Gastroesophageal sphincter (tissue), 4 donors: ENCODE measurements at regions not wholly inside any gene's neighbourhood (a gene's known extent, or its start where the extent isn't known, plus 50 kb on each side); places are given as distances from the start of the nearest gene placed in this dataset.

Experiments used
- ATAC-seq: fragments of 150-250 bp; one replicate; pipeline ENCODE4 v1.9.1; 2016; ENCODE audit warnings: mild to moderate bottlenecking, moderate library complexity
- H3K27ac ChIP-seq, 4 donors: fragments of 200-600 bp; sonication (generic) in 3 of 4; 1 replicate in 3 of 4; 2 replicates in 1 of 4; pipeline ENCODE4 v1.5.1; 2016 to 2019
- H3K27me3 ChIP-seq: fragments of 200-600 bp; sonication (generic); one replicate; pipeline ENCODE4 v1.5.1; 2019
- H3K36me3 ChIP-seq, 2 donors: fragments of 200-600 bp; sonication (generic); one replicate each; pipeline ENCODE4 v1.5.1; 2019; ENCODE audit warnings: control low read depth in 1 of 2
- H3K4me1 ChIP-seq, 3 donors: fragments of 200-600 bp; sonication (generic); 1 replicate in 2 of 3; 2 replicates in 1 of 3; pipeline ENCODE4 v1.5.1; 2016 to 2019; ENCODE audit warnings: control low read depth in 2 of 3
- H3K4me3 ChIP-seq, 2 donors: fragments of 200-600 bp; sonication (generic); one replicate each; pipeline ENCODE4 v1.5.1; 2019; ENCODE audit warnings: mild to moderate bottlenecking in 1 of 2, moderate library complexity in 1 of 2
- H3K9me3 ChIP-seq, 3 donors: fragments of 200-600 bp; sonication (generic); one replicate each; pipeline ENCODE4 v1.5.1; 2017 to 2019; ENCODE audit warnings: control low read depth in 2 of 3
- CTCF ChIP-seq, 4 experiments: fragments of 200-600 bp in 2 of 4; fragments of 450-650 bp in 2 of 4; sonication (generic) in 1 of 4; IDR thresholded peaks; one replicate each; pipeline ENCODE4 v1.5.1; 2017 to 2019; ENCODE audit warnings: antibody characterized with exemption in 4 of 4, mild to moderate bottlenecking in 2 of 4, moderate library complexity in 2 of 4
- EP300 ChIP-seq: sonication (generic); formaldehyde crosslinking; IDR thresholded peaks from one replicate; pipeline ENCODE4 v1.6.1; 2017; ENCODE audit warnings: antibody characterized with exemption, mild to moderate bottlenecking
- POLR2A ChIP-seq, 2 donors: fragments of 450-650 bp; IDR thresholded peaks; one replicate each; pipeline ENCODE4 v1.6.1; 2017; ENCODE audit warnings: antibody characterized with exemption in 2 of 2, mild to moderate bottlenecking in 2 of 2, moderate library complexity in 1 of 2
- POLR2AphosphoS5 ChIP-seq: sonication (generic); formaldehyde crosslinking; IDR thresholded peaks from one replicate; pipeline ENCODE4 v1.6.1; 2017; ENCODE audit warnings: antibody characterized with exemption
- WGBS, 2 donors: methylation state at CpG; one replicate each; pipeline ENCODE4 v1.1.5; 2018; ENCODE audit warnings: low coverage in 1 of 2; 5-methylcytosine and 5-hydroxymethylcytosine counted together

- Histone ChIP-seq H3K27ac (peak overlapping the region; percentile 66 to 78 (median 72)), H3K4me3 (no peak overlapping the region), H3K4me1 (peaks cover 8 to 52% (median 19%) of the 10 kb centered on the region in 3 donors), H3K27me3 (no peaks in the 10 kb centered on the region), H3K36me3 (no peaks in the 10 kb centered on the region), H3K9me3 (no peaks in the 10 kb centered on the region)
- no peak for TF ChIP-seq CTCF (IDR thresholded peaks at IDR 0.05)
- no peak for ATAC-seq
- WGBS, 2 donors, result 64 to 78% methylated on average over 3 to 4 of the region's 4 CpGs
Measured at GRCh38 chr5:74289238-74289637, 351.3 kb downstream of the ENC1 start.

DNA sequence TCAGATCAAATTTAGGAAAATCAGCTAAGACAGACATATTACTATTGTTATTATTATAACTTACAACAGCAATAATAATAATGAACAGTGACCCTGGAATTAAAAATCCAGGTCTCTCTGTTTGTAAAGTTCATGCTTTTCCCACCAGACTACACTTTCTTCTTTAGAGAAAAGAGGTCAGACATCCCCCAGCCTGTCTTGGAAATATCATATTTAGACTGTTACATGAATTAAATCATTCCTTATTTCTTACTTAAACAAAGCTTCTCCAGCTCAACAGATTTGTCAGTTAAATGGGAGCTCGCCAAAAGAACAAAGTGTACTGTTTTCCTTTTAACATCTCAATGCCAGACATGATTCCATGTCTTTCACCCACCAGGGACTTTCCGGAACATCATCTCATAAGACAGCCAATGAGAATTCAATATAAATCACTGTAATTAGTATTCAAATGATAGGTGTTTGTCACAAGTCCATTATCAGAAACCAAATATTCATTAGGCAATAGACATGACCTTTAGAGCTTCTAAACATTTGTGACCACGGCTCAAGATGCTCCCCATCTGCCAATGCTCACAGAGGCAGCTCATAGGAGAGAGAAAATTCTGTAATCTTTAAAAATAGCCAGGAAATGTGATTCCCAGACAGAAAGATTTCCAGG, 351.9 kb downstream of the ENC1 start:
- no peaks in the 10 kb centered on the region for H3K9me3 ChIP-seq
- 6 to 34% methylated on average over 3 of the region's 3 CpGs for WGBS, 2 donors
- no peaks in the 10 kb centered on the region for H3K36me3 ChIP-seq
- peak in 1 of 4 experiments; percentile 30 for TF ChIP-seq CTCF (IDR thresholded peaks at IDR 0.05)
- TF ChIP-seq POLR2AphosphoS5, result peak; percentile 67
- TF ChIP-seq EP300, result no peak
- TF ChIP-seq POLR2A (IDR thresholded peaks at IDR 0.05), result no peak
- H3K27me3 ChIP-seq, result no peaks in the 10 kb centered on the region
- H3K4me1 ChIP-seq, result peaks cover 8 to 51% (median 19%) of the 10 kb centered on the region in 3 donors
- ATAC-seq, result peak; percentile 86
- no peak overlapping the region for H3K4me3 ChIP-seq
- peak overlapping the region; percentile 66 to 78 (median 72) for H3K27ac ChIP-seq

GRCh38 chr5:74288038-74288437, 352.5 kb downstream of the ENC1 start:
- TF ChIP-seq EP300 (no peak), POLR2A (IDR thresholded peaks at IDR 0.05) (no peak), POLR2AphosphoS5 (no peak)
- Histone ChIP-seq H3K4me3 (no peak overlapping the region), H3K9me3 (no peaks in the 10 kb centered on the region), H3K36me3 (no peaks in the 10 kb centered on the region), H3K27ac (peak overlapping the region in 3 of 4 donors; percentile 62 to 72 (median 63)), H3K4me1 (peaks cover 8 to 46% (median 16%) of the 10 kb centered on the region in 3 donors), H3K27me3 (no peaks in the 10 kb centered on the region)
- peak; percentile 18 for ATAC-seq
- 78 to 89% methylated on average over 4 of the region's 4 CpGs for WGBS, 2 donors

DNA sequence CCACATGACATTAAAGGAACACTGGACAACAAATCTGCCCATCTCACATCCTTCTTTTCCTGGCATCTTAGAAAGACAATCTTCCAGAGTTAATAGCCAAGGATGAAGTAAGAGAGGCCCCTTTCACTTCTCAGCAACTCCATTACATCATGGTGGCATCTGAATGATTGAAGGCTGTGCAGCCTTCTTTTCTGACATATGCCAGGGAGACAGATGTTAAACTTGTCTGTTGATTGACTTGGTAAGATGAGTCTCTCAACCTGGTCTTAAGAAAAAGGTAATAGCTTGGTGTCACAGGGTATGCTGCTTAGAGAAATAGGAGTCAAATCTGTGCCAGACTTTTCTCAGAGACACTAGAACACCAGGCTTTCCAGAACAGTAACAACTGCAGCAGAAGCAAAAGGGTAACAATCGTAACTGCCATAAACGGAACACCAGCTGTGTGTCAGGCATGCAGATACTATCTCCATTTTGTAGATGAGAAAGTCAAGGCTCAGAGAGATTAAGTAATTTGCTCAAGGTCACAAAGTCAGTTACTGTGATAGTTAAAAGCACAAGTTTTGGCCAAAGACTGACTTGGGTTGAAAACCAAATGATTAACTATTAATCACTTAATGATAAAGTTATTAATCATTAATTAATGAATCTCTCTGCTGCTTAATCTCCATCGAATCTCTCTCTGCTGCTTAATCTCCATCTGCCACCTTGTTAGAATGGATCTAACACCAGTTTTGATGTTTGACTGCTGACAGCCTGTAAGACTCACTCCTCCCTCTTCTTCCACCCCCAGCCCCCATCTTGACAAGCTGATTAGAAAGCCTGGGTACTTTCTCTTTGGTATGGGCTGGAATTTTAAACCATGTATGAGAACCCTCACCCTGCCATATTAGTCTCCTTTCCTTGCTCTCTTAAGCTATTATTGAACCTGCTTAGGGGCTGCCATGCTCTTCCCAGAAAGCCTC, 353.5 kb downstream of the ENC1 start:
- Histone ChIP-seq H3K36me3 (no peaks in the 10 kb centered on the region), H3K27ac (peak overlapping the region in 3 of 4 donors; percentile 62 to 72 (median 63)), H3K4me3 (no peak overlapping the region), H3K4me1 (peaks cover 8 to 35% (median 10%) of the 10 kb centered on the region in 3 donors), H3K9me3 (no peaks in the 10 kb centered on the region), H3K27me3 (no peaks in the 10 kb centered on the region)
- WGBS, 2 donors, result 49 to 64% methylated on average over 3 of the region's 3 CpGs
- TF ChIP-seq EP300 (no peak), CTCF (IDR thresholded peaks at IDR 0.05) (no peak), POLR2AphosphoS5 (no peak), POLR2A (IDR thresholded peaks at IDR 0.05) (no peak)
- no peak for ATAC-seq

- H3K27ac ChIP-seq, result peak overlapping the region in 1 of 4 donors; percentile 7
- peaks cover 8 to 35% (median 10%) of the 10 kb centered on the region in 3 donors for H3K4me1 ChIP-seq
- ATAC-seq, result no peak
- no peak overlapping the region for H3K4me3 ChIP-seq
- no peaks in the 10 kb centered on the region for H3K9me3 ChIP-seq
- TF ChIP-seq EP300 (no peak), POLR2AphosphoS5 (no peak), CTCF (IDR thresholded peaks at IDR 0.05) (no peak), POLR2A (IDR thresholded peaks at IDR 0.05) (no peak)
- no peaks in the 10 kb centered on the region for H3K27me3 ChIP-seq
- 72% methylated on average over 3 of the region's 5 CpGs for WGBS, 2 donors
- no peaks in the 10 kb centered on the region for H3K36me3 ChIP-seq
Measured at GRCh38 chr5:74285675-74286280, 354.8 kb downstream of the ENC1 start.
